ENCODE measurements at regions not wholly inside any gene's neighbourhood (a gene's known extent, or its start where the extent isn't known, plus 50 kb on each side); places are given as distances from the start of the nearest gene placed in this dataset.

DNA sequence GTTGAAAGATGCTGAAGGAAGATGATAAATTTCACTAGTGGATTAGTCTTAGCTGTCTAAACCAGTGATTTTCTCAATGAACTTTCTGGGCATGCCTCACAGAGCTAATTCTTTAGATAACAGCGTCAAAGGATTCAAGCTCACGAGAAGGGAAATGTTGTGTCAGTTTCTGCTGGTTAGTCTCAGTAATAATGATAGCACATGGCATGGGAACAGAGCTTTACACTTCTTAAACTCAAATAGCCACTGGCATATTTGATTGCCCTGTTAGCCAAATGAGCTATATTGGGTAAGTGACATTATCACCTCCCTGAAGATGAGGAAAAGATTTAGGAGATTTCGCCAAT, 139.3 kb upstream of the NR3C1 start:
- no peak for TF ChIP-seq CTCF (CRISPR knock-in tag; IDR thresholded peaks at IDR 0.05)
- no peak for TF ChIP-seq NR2F1 (CRISPR knock-in tag; IDR thresholded peaks at IDR 0.05)
- no peak for TF ChIP-seq PHB2 (IDR thresholded peaks at IDR 0.05; ENCODE audit: partially characterized antibody)
- no peak for TF ChIP-seq FOXP1 (IDR thresholded peaks at IDR 0.05)
- no peak for TF ChIP-seq FOXP1 (CRISPR knock-in tag; IDR thresholded peaks at IDR 0.05)
- TF ChIP-seq POLR2A (IDR thresholded peaks at IDR 0.05; ENCODE audit: insufficient read depth in 1 of 2, low read depth in 2 of 2, low read length in 2 of 2), result no peak
- no peak for TF ChIP-seq EZH2 (conservative IDR thresholded peaks at IDR 0.05; ENCODE audit: low read depth, low read length)
- TF ChIP-seq, protein P1, sequence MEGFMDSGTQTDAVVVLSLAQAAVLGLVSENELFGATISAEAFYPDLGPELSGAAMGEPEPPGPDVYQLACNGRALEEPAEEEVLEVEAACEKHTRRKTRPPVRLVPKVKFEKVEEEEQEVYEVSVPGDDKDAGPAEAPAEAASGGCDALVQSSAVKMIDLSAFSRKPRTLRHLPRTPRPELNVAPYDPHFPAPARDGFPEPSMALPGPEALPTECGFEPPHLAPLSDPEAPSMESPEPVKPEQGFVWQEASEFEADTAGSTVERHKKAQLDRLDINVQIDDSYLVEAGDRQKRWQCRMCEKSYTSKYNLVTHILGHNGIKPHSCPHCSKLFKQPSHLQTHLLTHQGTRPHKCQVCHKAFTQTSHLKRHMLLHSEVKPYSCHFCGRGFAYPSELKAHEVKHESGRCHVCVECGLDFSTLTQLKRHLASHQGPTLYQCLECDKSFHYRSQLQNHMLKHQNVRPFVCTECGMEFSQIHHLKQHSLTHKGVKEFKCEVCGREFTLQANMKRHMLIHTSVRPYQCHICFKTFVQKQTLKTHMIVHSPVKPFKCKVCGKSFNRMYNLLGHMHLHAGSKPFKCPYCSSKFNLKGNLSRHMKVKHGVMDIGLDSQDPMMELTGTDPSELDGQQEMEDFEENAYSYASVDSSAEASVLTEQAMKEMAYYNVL (CRISPR knock-in tag; IDR thresholded peaks at IDR 0.05; ENCODE audit: borderline replicate concordance), result no peak
- no peak for TF ChIP-seq BHLHE40 (IDR thresholded peaks at IDR 0.05; ENCODE audit: low read length)
- no peak for TF ChIP-seq RAD21 (CRISPR knock-in tag; IDR thresholded peaks at IDR 0.05)
- TF ChIP-seq, protein P2, sequence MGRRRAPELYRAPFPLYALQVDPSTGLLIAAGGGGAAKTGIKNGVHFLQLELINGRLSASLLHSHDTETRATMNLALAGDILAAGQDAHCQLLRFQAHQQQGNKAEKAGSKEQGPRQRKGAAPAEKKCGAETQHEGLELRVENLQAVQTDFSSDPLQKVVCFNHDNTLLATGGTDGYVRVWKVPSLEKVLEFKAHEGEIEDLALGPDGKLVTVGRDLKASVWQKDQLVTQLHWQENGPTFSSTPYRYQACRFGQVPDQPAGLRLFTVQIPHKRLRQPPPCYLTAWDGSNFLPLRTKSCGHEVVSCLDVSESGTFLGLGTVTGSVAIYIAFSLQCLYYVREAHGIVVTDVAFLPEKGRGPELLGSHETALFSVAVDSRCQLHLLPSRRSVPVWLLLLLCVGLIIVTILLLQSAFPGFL (CRISPR knock-in tag; IDR thresholded peaks at IDR 0.05), result no peak
- TF ChIP-seq RAD51 (IDR thresholded peaks at IDR 0.05; ENCODE audit: borderline replicate concordance), result no peak

All from HepG2 (cell line).